H9 (cell line): ENCODE measurements at regions not wholly inside any gene's neighbourhood (a gene's known extent, or its start where the extent isn't known, plus 50 kb on each side); places are given as distances from the start of the nearest gene placed in this dataset.

Source experiments
- DNase-seq: peaks from one replicate; pipeline ENCODE4 v3.0.0-alpha.2; 2017
- H2AFZ ChIP-seq: one replicate; pipeline ENCODE4 v1.6.1; 2013; ENCODE audit warnings: mild to moderate bottlenecking, low read length, control low read depth, moderate library complexity
- H2AK5ac ChIP-seq: 2 replicates; pipeline ENCODE4 v1.6.1; 2013; ENCODE audit warnings: low read length, control low read depth, mixed read lengths; ENCODE audit not compliant: insufficient read length
- H2BK120ac ChIP-seq: one replicate; pipeline ENCODE4 v1.6.1; 2013; ENCODE audit warnings: low read depth, mild to moderate bottlenecking, low read length, control low read depth, inconsistent platforms; ENCODE audit not compliant: poor library complexity, severe bottlenecking
- H2BK12ac ChIP-seq: 2 replicates; pipeline ENCODE4 v1.6.1; 2013; ENCODE audit warnings: low read length, control low read depth, mixed read lengths, low read depth; ENCODE audit not compliant: insufficient read length
- H2BK15ac ChIP-seq: 2 replicates; pipeline ENCODE4 v1.6.1; 2013; ENCODE audit warnings: low read depth, low read length, control low read depth
- H2BK20ac ChIP-seq: one replicate; pipeline ENCODE4 v1.6.1; 2013; ENCODE audit warnings: low read depth, mild to moderate bottlenecking, low read length, control low read depth, inconsistent platforms; ENCODE audit not compliant: poor library complexity, severe bottlenecking
- H2BK5ac ChIP-seq: 2 replicates; pipeline ENCODE4 v1.6.1; 2013; ENCODE audit warnings: low read length, control low read depth, mixed read lengths; ENCODE audit not compliant: insufficient read length
- H3K14ac ChIP-seq: 2 replicates; pipeline ENCODE4 v1.6.1; 2013; ENCODE audit warnings: low read length, control low read depth; ENCODE audit not compliant: insufficient read depth
- H3K18ac ChIP-seq: 2 replicates; pipeline ENCODE4 v1.6.1; 2013; ENCODE audit warnings: low read depth, mild to moderate bottlenecking, mixed read lengths, low read length, control low read depth; ENCODE audit not compliant: insufficient read length
- H3K23ac ChIP-seq: 2 replicates; pipeline ENCODE4 v1.6.1; 2013; ENCODE audit warnings: low read length, control low read depth, mixed read lengths, low read depth; ENCODE audit not compliant: insufficient read length
- H3K23me2 ChIP-seq: 2 replicates; pipeline ENCODE4 v1.6.1; 2013; ENCODE audit warnings: low read depth, mild to moderate bottlenecking, mixed read lengths, low read length, control low read depth; ENCODE audit not compliant: insufficient read length, poor library complexity, severe bottlenecking
- H3K27ac ChIP-seq: 2 replicates; pipeline ENCODE4 v1.5.1; 2013; ENCODE audit warnings: low read length, control low read depth, mixed read lengths, low read depth; ENCODE audit not compliant: insufficient read length
- H3K27me3 ChIP-seq: 2 replicates; pipeline ENCODE4 v1.6.1; 2013; ENCODE audit warnings: low read length, control low read depth, inconsistent platforms; ENCODE audit not compliant: insufficient read depth
- H3K4ac ChIP-seq: 2 replicates; pipeline ENCODE4 v1.6.1; 2013; ENCODE audit warnings: low read depth, mild to moderate bottlenecking, control low read depth, inconsistent platforms, low read length, moderate library complexity
- H3K4me1 ChIP-seq: 2 replicates; pipeline ENCODE4 v1.6.1; 2013; ENCODE audit warnings: low read length, control low read depth, inconsistent platforms; ENCODE audit not compliant: insufficient read depth
- H3K4me2 ChIP-seq: 2 replicates; pipeline ENCODE4 v1.6.1; 2013; ENCODE audit warnings: low read length, control low read depth, mixed read lengths; ENCODE audit not compliant: insufficient read length, insufficient read depth
- H3K56ac ChIP-seq: 2 replicates; pipeline ENCODE4 v1.6.1; 2013; ENCODE audit warnings: low read depth, mild to moderate bottlenecking, mixed read lengths, low read length, control low read depth; ENCODE audit not compliant: insufficient read length
- H3K79me1 ChIP-seq: 2 replicates; pipeline ENCODE4 v1.6.1; 2013; ENCODE audit warnings: low read depth, mild to moderate bottlenecking, moderate library complexity, low read length, control low read depth, inconsistent platforms; ENCODE audit not compliant: insufficient read depth, poor library complexity, severe bottlenecking
- H3K79me2 ChIP-seq: 2 replicates; pipeline ENCODE4 v1.6.1; 2013; ENCODE audit warnings: low read length, control low read depth, inconsistent platforms; ENCODE audit not compliant: insufficient read depth
- H3K9ac ChIP-seq: 2 replicates; pipeline ENCODE4 v1.6.1; 2013; ENCODE audit warnings: low read length, control low read depth, mixed read lengths; ENCODE audit not compliant: insufficient read length; ENCODE audit errors: extremely low read depth
- H3K9me3 ChIP-seq: one replicate; pipeline ENCODE4 v1.6.1; 2013; ENCODE audit warnings: low read depth, low read length, inconsistent platforms; ENCODE audit not compliant: control insufficient read depth
- H3T11ph ChIP-seq: one replicate; pipeline ENCODE4 v1.6.1; 2013; ENCODE audit warnings: mild to moderate bottlenecking, low read length, control low read depth, inconsistent platforms
- H4K20me1 ChIP-seq: one replicate; pipeline ENCODE4 v1.6.1; 2013; ENCODE audit not compliant: control insufficient read depth, insufficient read length, insufficient read depth
- H4K5ac ChIP-seq: 2 replicates; pipeline ENCODE4 v1.6.1; 2013; ENCODE audit warnings: low read depth, mild to moderate bottlenecking, mixed read lengths, low read length, control low read depth; ENCODE audit not compliant: insufficient read length
- H4K8ac ChIP-seq: replicated peaks from 2 replicates; pipeline ENCODE4 v1.6.1; 2013; ENCODE audit warnings: low read length, control low read depth, mixed read lengths, low read depth; ENCODE audit not compliant: insufficient read length
- H4K91ac ChIP-seq: 2 replicates; pipeline ENCODE4 v1.6.1; 2013; ENCODE audit warnings: low read depth, mild to moderate bottlenecking, moderate library complexity, mixed read lengths, low read length, control low read depth; ENCODE audit not compliant: insufficient read length
- H3K27ac Mint-ChIP-seq, 3 experiments: 2 replicates in 2 of 3; 3 replicates in 1 of 3; pipeline ENCODE4 v1.8.0; 2020 to 2021; ENCODE audit warnings: mixed read lengths in 3 of 3, mild to moderate bottlenecking in 1 of 3, moderate library complexity in 1 of 3
- H3K27me3 Mint-ChIP-seq: 2 replicates; pipeline ENCODE4 v1.8.0; 2021; ENCODE audit warnings: low read depth, mild to moderate bottlenecking, moderate library complexity, mixed read lengths
- H3K36me3 Mint-ChIP-seq, 3 experiments: 2 replicates in 2 of 3; 3 replicates in 1 of 3; pipeline ENCODE4 v1.8.0; 2020 to 2021; ENCODE audit warnings: low read depth in 3 of 3, mixed read lengths in 3 of 3; ENCODE audit not compliant: insufficient read depth in 1 of 3
- H3K4me1 Mint-ChIP-seq, 2 experiments: 2 replicates each; pipeline ENCODE4 v1.8.0; 2020; ENCODE audit warnings: mixed read lengths in 2 of 2
- H3K4me3 Mint-ChIP-seq, 2 experiments: 2 replicates in 1 of 2; 3 replicates in 1 of 2; pipeline ENCODE4 v1.8.0; 2020 to 2021; ENCODE audit warnings: mild to moderate bottlenecking in 2 of 2, mixed read lengths in 2 of 2, moderate library complexity in 1 of 2
- H3K9me3 Mint-ChIP-seq, 2 experiments: 2 replicates in 1 of 2; 3 replicates in 1 of 2; pipeline ENCODE4 v1.8.0; 2020; ENCODE audit warnings: mild to moderate bottlenecking in 2 of 2, mixed read lengths in 2 of 2, moderate library complexity in 1 of 2
- WGBS: extraction: QIAGEN DNeasy Blood & Tissue Kit; methylation state at CpG from one replicate; pipeline ENCODE4 v1.1.7; 2013; ENCODE audit warnings: missing lambda C conversion rate, low lambda C conversion rate, mixed read lengths; ENCODE audit not compliant: insufficient read length; ENCODE audit errors: extremely low coverage; 5-methylcytosine and 5-hydroxymethylcytosine counted together
- TF ChIP-seq, protein P1 (sequence below): fragments of 200-600 bp; sonication (generic); conservative IDR thresholded peaks from 3 replicates; pipeline ENCODE4 v1.8.0; 2021; ENCODE audit warnings: antibody characterized with exemption, mild to moderate bottlenecking

GRCh38 chr4:16377887-16378286 lies 151.6 kb upstream of the TAPT1 start:
- no peaks in the 10 kb centered on the region for H3K23me2 ChIP-seq
- WGBS = no CpG with 5 or more reads among the region's 5 CpGs
- Mint-ChIP-seq H3K36me3 (no peaks in the 10 kb centered on the region), H3K4me1 (peaks cover 4 to 7% of the 10 kb centered on the region in 2 experiments), H3K27me3 (peaks cover 4% of the 10 kb centered on the region; the same call in 1 of the 2 replicates), H3K27ac (no peak overlapping the region), H3K4me3 (no peak overlapping the region), H3K9me3 (no peaks in the 10 kb centered on the region)
- peak; percentile 52 for DNase-seq
- H3K79me1 ChIP-seq = no peaks in the 10 kb centered on the region
- no peaks in the 10 kb centered on the region for H3K4me1 ChIP-seq
- H2AK5ac ChIP-seq = no peak overlapping the region
- no peak overlapping the region for H2AFZ ChIP-seq
- H4K20me1 ChIP-seq = no peaks in the 10 kb centered on the region
- no peak overlapping the region for H2BK12ac ChIP-seq
- H3K14ac ChIP-seq = no peak overlapping the region
- H3K4ac ChIP-seq = no peak overlapping the region
- no peak overlapping the region for H3K23ac ChIP-seq
- H2BK5ac ChIP-seq = no peak overlapping the region
- H4K8ac ChIP-seq = no peak overlapping the region
- no peak overlapping the region for H2BK120ac ChIP-seq
- no peaks in the 10 kb centered on the region for H3K79me2 ChIP-seq
- H3K18ac ChIP-seq = no peak overlapping the region
- H3K27ac ChIP-seq = no peak overlapping the region
- H2BK20ac ChIP-seq = no peak overlapping the region
- no peak overlapping the region for H3T11ph ChIP-seq
- H3K9ac ChIP-seq = no peak overlapping the region
- no peak overlapping the region for H4K91ac ChIP-seq
- TF ChIP-seq, protein P1, sequence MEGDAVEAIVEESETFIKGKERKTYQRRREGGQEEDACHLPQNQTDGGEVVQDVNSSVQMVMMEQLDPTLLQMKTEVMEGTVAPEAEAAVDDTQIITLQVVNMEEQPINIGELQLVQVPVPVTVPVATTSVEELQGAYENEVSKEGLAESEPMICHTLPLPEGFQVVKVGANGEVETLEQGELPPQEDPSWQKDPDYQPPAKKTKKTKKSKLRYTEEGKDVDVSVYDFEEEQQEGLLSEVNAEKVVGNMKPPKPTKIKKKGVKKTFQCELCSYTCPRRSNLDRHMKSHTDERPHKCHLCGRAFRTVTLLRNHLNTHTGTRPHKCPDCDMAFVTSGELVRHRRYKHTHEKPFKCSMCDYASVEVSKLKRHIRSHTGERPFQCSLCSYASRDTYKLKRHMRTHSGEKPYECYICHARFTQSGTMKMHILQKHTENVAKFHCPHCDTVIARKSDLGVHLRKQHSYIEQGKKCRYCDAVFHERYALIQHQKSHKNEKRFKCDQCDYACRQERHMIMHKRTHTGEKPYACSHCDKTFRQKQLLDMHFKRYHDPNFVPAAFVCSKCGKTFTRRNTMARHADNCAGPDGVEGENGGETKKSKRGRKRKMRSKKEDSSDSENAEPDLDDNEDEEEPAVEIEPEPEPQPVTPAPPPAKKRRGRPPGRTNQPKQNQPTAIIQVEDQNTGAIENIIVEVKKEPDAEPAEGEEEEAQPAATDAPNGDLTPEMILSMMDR = peak; percentile 31; the same call in 2 of the 3 replicates
- no peaks in the 10 kb centered on the region for H3K9me3 ChIP-seq
- H4K5ac ChIP-seq = no peak overlapping the region
- H3K56ac ChIP-seq = no peak overlapping the region
- H3K4me2 ChIP-seq = no peak overlapping the region
- no peak overlapping the region for H2BK15ac ChIP-seq
- no peaks in the 10 kb centered on the region for H3K27me3 ChIP-seq
